RWPE2 (cell line): ENCODE measurements at regions not wholly inside any gene's neighbourhood (a gene's known extent, or its start where the extent isn't known, plus 50 kb on each side); places are given as distances from the start of the nearest gene placed in this dataset.

ENCODE experiments used
- ATAC-seq: fragments of 200-7000 bp; cut with Tn5 transposase; 3 replicates; pipeline ENCODE4 v1.9.1; 2021; ENCODE audit warnings: low read depth
- DNase-seq: peaks from one replicate; pipeline ENCODE4 v3.0.0-alpha.2; 2020; ENCODE audit warnings: low spot score
- H3K27ac ChIP-seq: fragments of 450-650 bp; 2 replicates; pipeline ENCODE4 v1.5.1; 2017; ENCODE audit warnings: mild to moderate bottlenecking; ENCODE audit not compliant: poor library complexity, severe bottlenecking
- H3K27me3 ChIP-seq: fragments of 250-450 bp; sonication (Bioruptor Pico); 2 replicates; pipeline ENCODE4 v1.5.1; 2021; ENCODE audit warnings: mild to moderate bottlenecking, moderate library complexity; ENCODE audit not compliant: insufficient read depth, poor library complexity, severe bottlenecking
- H3K36me3 ChIP-seq: fragments of 250-450 bp; sonication (Bioruptor Pico); 2 replicates; pipeline ENCODE4 v1.5.1; 2020; ENCODE audit warnings: low read depth, mild to moderate bottlenecking, moderate library complexity
- H3K4me1 ChIP-seq: fragments of 250-450 bp; sonication (Bioruptor Pico); 2 replicates; pipeline ENCODE4 v1.5.1; 2021; ENCODE audit warnings: mild to moderate bottlenecking, moderate library complexity; ENCODE audit not compliant: insufficient read depth, poor library complexity, severe bottlenecking
- H3K4me3 ChIP-seq: fragments of 250-450 bp; sonication (Bioruptor Pico); 2 replicates; pipeline ENCODE4 v1.5.1; 2021; ENCODE audit warnings: mild to moderate bottlenecking, moderate library complexity; ENCODE audit not compliant: severe bottlenecking
- H3K9me3 ChIP-seq: fragments of 250-450 bp; sonication (Bioruptor Pico); 2 replicates; pipeline ENCODE4 v1.5.1; 2021; ENCODE audit warnings: mild to moderate bottlenecking, moderate library complexity; ENCODE audit not compliant: severe bottlenecking
- CTCF ChIP-seq: fragments of 450-650 bp; IDR thresholded peaks from one replicate; pipeline ENCODE4 v1.5.1; 2017; ENCODE audit warnings: mild to moderate bottlenecking, moderate library complexity; ENCODE audit not compliant: poor library complexity, severe bottlenecking

- no peak for TF ChIP-seq CTCF
- ATAC-seq (no peak), DNase-seq (no peak)
- no peak overlapping the region for H3K27ac ChIP-seq
- peaks cover 4% of the 10 kb centered on the region for H3K27me3 ChIP-seq
- no peak overlapping the region for H3K4me3 ChIP-seq
- no peaks in the 10 kb centered on the region for H3K36me3 ChIP-seq
- H3K9me3 ChIP-seq, result no peaks in the 10 kb centered on the region
- no peaks in the 10 kb centered on the region for H3K4me1 ChIP-seq
These were observed 764.1 kb downstream of the STIM2 start for GRCh38 chr4:27624749-27625148.

- Histone ChIP-seq H3K4me3 (no peak overlapping the region), H3K4me1 (no peaks in the 10 kb centered on the region), H3K36me3 (no peaks in the 10 kb centered on the region), H3K9me3 (no peaks in the 10 kb centered on the region), H3K27me3 (peaks cover 4% of the 10 kb centered on the region), H3K27ac (no peak overlapping the region)
- no peak for TF ChIP-seq CTCF
- no peak for ATAC-seq
- DNase-seq, result no peak
These were observed 768.0 kb downstream of the STIM2 start for GRCh38 chr4:27628609-27629008.

GRCh38 chr4:27629532-27630225, 769.0 kb downstream of the STIM2 start:
- H3K27me3 ChIP-seq, result peaks cover 4% of the 10 kb centered on the region
- TF ChIP-seq CTCF, result no peak
- no peaks in the 10 kb centered on the region for H3K4me1 ChIP-seq
- no peak for DNase-seq
- H3K27ac ChIP-seq, result no peak overlapping the region
- H3K9me3 ChIP-seq, result no peaks in the 10 kb centered on the region
- no peak overlapping the region for H3K4me3 ChIP-seq
- H3K36me3 ChIP-seq, result no peaks in the 10 kb centered on the region
- no peak for ATAC-seq

- H3K27me3 ChIP-seq, result no peaks in the 10 kb centered on the region
These were observed 775.6 kb downstream of the STIM2 start for GRCh38 chr4:27635936-27636913.

More at GRCh38 chr4:27635936-27636913, 775.6 kb downstream of the STIM2 start:
- no peak overlapping the region for H3K27ac ChIP-seq
- H3K4me3 ChIP-seq, result no peak overlapping the region
- no peaks in the 10 kb centered on the region for H3K4me1 ChIP-seq
- no peaks in the 10 kb centered on the region for H3K9me3 ChIP-seq
- no peak for ATAC-seq
- no peak for DNase-seq
- TF ChIP-seq CTCF, result no peak
- H3K36me3 ChIP-seq, result no peaks in the 10 kb centered on the region
